Esophagus squamous epithelium (tissue), 4 donors: ENCODE measurements at regions not wholly inside any gene's neighbourhood (a gene's known extent, or its start where the extent isn't known, plus 50 kb on each side); places are given as distances from the start of the nearest gene placed in this dataset.

Experiments
- CTCF ChIP-seq, 6 experiments: fragments of 450-650 bp in 4 of 6; fragments of 200-600 bp in 2 of 6; sonication (generic) in 2 of 6; IDR thresholded peaks; one replicate each; pipeline ENCODE4 v1.5.1; 2016 to 2019; ENCODE audit warnings: antibody characterized with exemption in 6 of 6, mild to moderate bottlenecking in 4 of 6, moderate library complexity in 4 of 6
- POLR2A ChIP-seq, 4 donors: fragments of 450-650 bp; IDR thresholded peaks; one replicate each; pipeline ENCODE4 v1.6.1; 2017; ENCODE audit warnings: antibody characterized with exemption in 4 of 4, mild to moderate bottlenecking in 4 of 4, moderate library complexity in 3 of 4

GRCh38 chr13:104705031-104705750, 1639.0 kb upstream of the SLC10A2 start:
- TF ChIP-seq CTCF (IDR thresholded peaks at IDR 0.05), result no peak
- TF ChIP-seq POLR2A (IDR thresholded peaks at IDR 0.05), result no peak
